SK-N-MC (cell line): ENCODE measurements at regions not wholly inside any gene's neighbourhood (a gene's known extent, or its start where the extent isn't known, plus 50 kb on each side); places are given as distances from the start of the nearest gene placed in this dataset.

Experiments used
- DNase-seq: peaks from one replicate; pipeline ENCODE4 v3.0.0-alpha.2; 2011; ENCODE audit warnings: low read depth, low spot score
- H3K27ac ChIP-seq: fragments of 200-600 bp; sonication (generic); 2 replicates; pipeline ENCODE4 v1.5.1; 2016; ENCODE audit warnings: mixed run types
- H3K36me3 ChIP-seq: fragments of 200-600 bp; sonication (generic); 2 replicates; pipeline ENCODE4 v1.6.1; 2017; ENCODE audit warnings: antibody characterized with exemption, low read length, mixed read lengths; ENCODE audit not compliant: insufficient read depth
- H3K4me3 ChIP-seq: fragments of 200-600 bp; sonication (generic); 2 replicates; pipeline ENCODE4 v1.5.1; 2016
- H3K9ac ChIP-seq: fragments of 200-600 bp; sonication (generic); 2 replicates; pipeline ENCODE4 v1.8.0; 2017; ENCODE audit warnings: mixed run types, mixed read lengths; ENCODE audit not compliant: insufficient read length
- H3K9me3 ChIP-seq: fragments of 200-600 bp; sonication (generic); 2 replicates; pipeline ENCODE4 v1.6.1; 2017; ENCODE audit warnings: low read depth, mild to moderate bottlenecking, antibody characterized with exemption, low read length, moderate library complexity, mixed read lengths
- EZH2 ChIP-seq: fragments of 200-600 bp; sonication (generic); IDR thresholded peaks from one replicate; pipeline ENCODE4 v1.6.1; 2017; ENCODE audit warnings: antibody characterized with exemption
- FOXP2 ChIP-seq: optimal IDR thresholded peaks from 2 replicates; pipeline ENCODE3; 2011; ENCODE audit warnings: mild to moderate bottlenecking, moderate library complexity; ENCODE audit not compliant: insufficient read depth; ENCODE audit errors: extremely low read length, control extremely low read depth
- POLR2AphosphoS5 ChIP-seq: IDR thresholded peaks from 2 replicates; pipeline ENCODE4 v1.6.1; 2012; ENCODE audit warnings: mild to moderate bottlenecking, low read depth, low read length, borderline replicate concordance

- H3K9ac ChIP-seq = no peak overlapping the region
- no peaks in the 10 kb centered on the region for H3K36me3 ChIP-seq
- no peak for TF ChIP-seq EZH2
- TF ChIP-seq POLR2AphosphoS5 = no peak
- no peak for DNase-seq
- H3K4me3 ChIP-seq = no peak overlapping the region
- H3K27ac ChIP-seq = no peak overlapping the region
- H3K9me3 ChIP-seq = no peaks in the 10 kb centered on the region
These were observed 78.5 kb upstream of the GLS start for GRCh38 chr2:190802129-190802528.

GRCh38 chr2:190802626-190803209, 77.9 kb upstream of the GLS start:
- no peaks in the 10 kb centered on the region for H3K36me3 ChIP-seq
- DNase-seq = no peak
- TF ChIP-seq FOXP2 (no peak), POLR2AphosphoS5 (no peak), EZH2 (no peak)
- no peaks in the 10 kb centered on the region for H3K9me3 ChIP-seq
- no peak overlapping the region for H3K4me3 ChIP-seq
- no peak overlapping the region for H3K27ac ChIP-seq
- no peak overlapping the region for H3K9ac ChIP-seq

- no peak overlapping the region for H3K27ac ChIP-seq
- no peaks in the 10 kb centered on the region for H3K36me3 ChIP-seq
- H3K9me3 ChIP-seq = no peaks in the 10 kb centered on the region
- DNase-seq = no peak
- H3K4me3 ChIP-seq = no peak overlapping the region
- TF ChIP-seq FOXP2 (no peak), POLR2AphosphoS5 (no peak), EZH2 (no peak)
- H3K9ac ChIP-seq = no peak overlapping the region
These were observed 76.3 kb upstream of the GLS start for GRCh38 chr2:190804182-190804795.

GRCh38 chr2:190805126-190805525, 75.5 kb upstream of the GLS start:
- H3K9ac ChIP-seq = no peak overlapping the region
- no peaks in the 10 kb centered on the region for H3K9me3 ChIP-seq
- H3K27ac ChIP-seq = no peak overlapping the region
- DNase-seq = no peak
- TF ChIP-seq EZH2 (no peak), FOXP2 (no peak), POLR2AphosphoS5 (no peak)
- no peaks in the 10 kb centered on the region for H3K36me3 ChIP-seq
- H3K4me3 ChIP-seq = no peak overlapping the region

GRCh38 chr2:190805843-190806242, 74.8 kb upstream of the GLS start:
- TF ChIP-seq FOXP2 (no peak), POLR2AphosphoS5 (no peak), EZH2 (no peak)
- H3K27ac ChIP-seq = no peak overlapping the region
- H3K36me3 ChIP-seq = no peaks in the 10 kb centered on the region
- H3K9me3 ChIP-seq = no peaks in the 10 kb centered on the region
- no peak overlapping the region for H3K9ac ChIP-seq
- no peak overlapping the region for H3K4me3 ChIP-seq
- no peak for DNase-seq

GRCh38 chr2:190807886-190808285, 72.7 kb upstream of the GLS start:
- Histone ChIP-seq H3K27ac (no peak overlapping the region), H3K9ac (no peak overlapping the region), H3K36me3 (no peaks in the 10 kb centered on the region), H3K9me3 (no peaks in the 10 kb centered on the region), H3K4me3 (no peak overlapping the region)
- TF ChIP-seq POLR2AphosphoS5 (no peak), FOXP2 (no peak)
- no peak for DNase-seq

- Histone ChIP-seq H3K9me3 (no peaks in the 10 kb centered on the region), H3K9ac (no peak overlapping the region), H3K27ac (no peak overlapping the region), H3K4me3 (no peak overlapping the region), H3K36me3 (no peaks in the 10 kb centered on the region)
- TF ChIP-seq FOXP2 (no peak), EZH2 (no peak), POLR2AphosphoS5 (no peak)
- DNase-seq = no peak
These were observed 71.4 kb upstream of the GLS start for GRCh38 chr2:190809139-190809764.

- no peaks in the 10 kb centered on the region for H3K36me3 ChIP-seq
- DNase-seq = no peak
- H3K9me3 ChIP-seq = no peaks in the 10 kb centered on the region
- TF ChIP-seq FOXP2 (no peak), EZH2 (no peak), POLR2AphosphoS5 (no peak)
- H3K4me3 ChIP-seq = no peak overlapping the region
- no peak overlapping the region for H3K27ac ChIP-seq
- H3K9ac ChIP-seq = no peak overlapping the region
These were observed 70.6 kb upstream of the GLS start for GRCh38 chr2:190809876-190810525.

- Histone ChIP-seq H3K27ac (no peak overlapping the region), H3K9me3 (no peaks in the 10 kb centered on the region), H3K4me3 (no peak overlapping the region), H3K36me3 (no peaks in the 10 kb centered on the region), H3K9ac (no peak overlapping the region)
- TF ChIP-seq FOXP2 (no peak), EZH2 (no peak), POLR2AphosphoS5 (no peak)
- no peak for DNase-seq
These were observed 69.5 kb upstream of the GLS start for GRCh38 chr2:190810981-190811587.
